Mesenchymal stem cell (in vitro differentiated cells and primary cell): ENCODE measurements at regions not wholly inside any gene's neighbourhood (a gene's known extent, or its start where the extent isn't known, plus 50 kb on each side); places are given as distances from the start of the nearest gene placed in this dataset.

Experiments
- DNase-seq: peaks from one replicate; pipeline ENCODE4 v3.0.0-alpha.2; 2013
- H2AFZ ChIP-seq: one replicate; pipeline ENCODE4 v1.6.1; 2013; ENCODE audit warnings: low read depth, mild to moderate bottlenecking, control low read depth, inconsistent platforms, low read length, moderate library complexity
- H2AK5ac ChIP-seq: 2 replicates; pipeline ENCODE4 v1.6.1; 2013; ENCODE audit warnings: low read length, moderate library complexity, mild to moderate bottlenecking, inconsistent platforms; ENCODE audit not compliant: severe bottlenecking
- H2BK120ac ChIP-seq: one replicate; pipeline ENCODE4 v1.6.1; 2013; ENCODE audit warnings: low read depth, mild to moderate bottlenecking, inconsistent platforms, low read length, moderate library complexity
- H2BK12ac ChIP-seq, 2 experiments: one replicate each; pipeline ENCODE4 v1.6.1; 2013; ENCODE audit warnings: inconsistent platforms in 2 of 2, low read length in 2 of 2, mild to moderate bottlenecking in 2 of 2, moderate library complexity in 2 of 2, control low read depth in 1 of 2
- H2BK15ac ChIP-seq: one replicate; pipeline ENCODE4 v1.6.1; 2013; ENCODE audit warnings: mild to moderate bottlenecking, low read depth, inconsistent platforms; ENCODE audit not compliant: poor library complexity, severe bottlenecking
- H2BK5ac ChIP-seq: 2 replicates; pipeline ENCODE4 v1.6.1; 2013; ENCODE audit warnings: low read depth, mild to moderate bottlenecking, low read length, control low read depth, inconsistent platforms; ENCODE audit not compliant: poor library complexity, severe bottlenecking
- H3K14ac ChIP-seq, 2 experiments: one replicate each; pipeline ENCODE4 v1.6.1; 2013; ENCODE audit warnings: inconsistent platforms in 2 of 2, low read length in 2 of 2, control low read depth in 1 of 2, mild to moderate bottlenecking in 1 of 2, moderate library complexity in 1 of 2
- H3K18ac ChIP-seq, 2 experiments: one replicate each; pipeline ENCODE4 v1.6.1; 2013; ENCODE audit warnings: inconsistent platforms in 2 of 2, low read length in 2 of 2, control low read depth in 1 of 2, low read depth in 1 of 2, mild to moderate bottlenecking in 1 of 2
- H3K23ac ChIP-seq, 2 experiments: one replicate each; pipeline ENCODE4 v1.6.1; 2013; ENCODE audit warnings: inconsistent platforms in 2 of 2, low read length in 2 of 2, mild to moderate bottlenecking in 2 of 2, moderate library complexity in 2 of 2, control low read depth in 1 of 2
- H3K27ac ChIP-seq: 2 replicates; pipeline ENCODE4 v1.5.1; 2013; ENCODE audit warnings: mild to moderate bottlenecking, moderate library complexity, low read length, control low read depth, inconsistent platforms; ENCODE audit not compliant: poor library complexity, severe bottlenecking
- H3K27me3 ChIP-seq, 2 experiments: 2 replicates each; pipeline versions ENCODE4 v1.6.1 to v1.7.0; 2013; ENCODE audit warnings: low read length in 2 of 2, mild to moderate bottlenecking in 2 of 2, moderate library complexity in 2 of 2, control low read depth in 1 of 2, inconsistent platforms in 1 of 2; ENCODE audit not compliant: control insufficient read depth in 1 of 2, insufficient read depth in 1 of 2
- H3K36me3 ChIP-seq, 2 experiments: 2 replicates each; pipeline versions ENCODE4 v1.6.1 to v1.7.0; 2013; ENCODE audit warnings: low read length in 2 of 2, control low read depth in 1 of 2, inconsistent platforms in 1 of 2, low read depth in 1 of 2, mild to moderate bottlenecking in 1 of 2; ENCODE audit not compliant: insufficient read depth in 2 of 2, control insufficient read depth in 1 of 2
- H3K4ac ChIP-seq, 2 experiments: one replicate each; pipeline ENCODE4 v1.6.1; 2013; ENCODE audit warnings: inconsistent platforms in 2 of 2, low read length in 2 of 2, mild to moderate bottlenecking in 2 of 2, moderate library complexity in 2 of 2, control low read depth in 1 of 2, low read depth in 1 of 2
- H3K4me1 ChIP-seq: 2 replicates; pipeline ENCODE4 v1.6.1; 2013; ENCODE audit warnings: low read depth, low read length, control low read depth; ENCODE audit not compliant: control insufficient read depth, insufficient read depth
- H3K4me2 ChIP-seq: 2 replicates; pipeline ENCODE4 v1.6.1; 2013; ENCODE audit warnings: low read length, mild to moderate bottlenecking, inconsistent platforms; ENCODE audit not compliant: poor library complexity, severe bottlenecking
- H3K4me3 ChIP-seq, 2 experiments: 2 replicates each; pipeline versions ENCODE4 v1.5.1 to v1.7.0; 2013; ENCODE audit warnings: low read length in 2 of 2, mild to moderate bottlenecking in 2 of 2, control low read depth in 1 of 2, low read depth in 1 of 2; ENCODE audit not compliant: insufficient read depth in 1 of 2
- H3K79me1 ChIP-seq: replicated peaks from 2 replicates; pipeline ENCODE4 v1.6.1; 2013; ENCODE audit warnings: mild to moderate bottlenecking, control low read depth, low read length, inconsistent platforms; ENCODE audit not compliant: poor library complexity, severe bottlenecking
- H3K9ac ChIP-seq: 2 replicates; pipeline ENCODE4 v1.7.0; 2013; ENCODE audit warnings: mild to moderate bottlenecking, low read length, moderate library complexity
- H3K9me3 ChIP-seq: 2 replicates; pipeline ENCODE4 v1.7.0; 2013; ENCODE audit warnings: mild to moderate bottlenecking, low read length; ENCODE audit not compliant: control insufficient read depth
- H4K8ac ChIP-seq: one replicate; pipeline ENCODE4 v1.6.1; 2013; ENCODE audit warnings: inconsistent platforms, mild to moderate bottlenecking, low read length, moderate library complexity
- H4K91ac ChIP-seq: one replicate; pipeline ENCODE4 v1.6.1; 2013; ENCODE audit warnings: mild to moderate bottlenecking, low read length, inconsistent platforms
- WGBS: methylation state at CpG from one replicate; pipeline ENCODE4 v1.1.7; 2013; ENCODE audit warnings: mixed read lengths; 5-methylcytosine and 5-hydroxymethylcytosine counted together

DNA sequence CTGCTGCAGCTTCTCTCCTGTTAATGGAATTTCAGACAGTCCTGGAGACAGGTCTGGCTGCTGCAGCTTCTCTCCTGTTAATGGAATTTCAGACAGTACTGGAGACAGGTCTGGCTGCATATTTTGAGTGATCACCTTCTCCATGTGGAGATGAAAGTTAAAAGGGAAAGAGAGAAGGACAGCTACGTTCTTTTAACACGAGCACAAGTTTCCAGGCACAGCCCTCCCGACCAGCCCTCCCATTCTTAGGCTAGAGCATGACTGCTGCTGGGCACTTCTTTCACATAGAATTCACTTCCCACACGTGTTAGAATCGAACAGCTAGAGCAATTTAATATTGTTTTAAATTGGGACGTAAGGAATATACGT is 133.3 kb upstream of the DMRT1 start:
- Histone ChIP-seq H3K18ac (no peak overlapping the region), H4K91ac (no peak overlapping the region), H2BK15ac (no peak overlapping the region), H3K4me2 (peak overlapping the region; percentile 51), H3K36me3 (peaks cover 24 to 30% of the 10 kb centered on the region in 2 experiments), H3K14ac (no peak overlapping the region), H3K9me3 (no peaks in the 10 kb centered on the region), H4K8ac (no peak overlapping the region), H2BK120ac (no peak overlapping the region), H3K27ac (peak overlapping the region; percentile 71), H2AFZ (no peak overlapping the region), H3K9ac (peak overlapping the region; percentile 80), H3K23ac (no peak overlapping the region), H3K79me1 (peaks cover 22% of the 10 kb centered on the region), H2BK12ac (no peak overlapping the region), H2BK5ac (no peak overlapping the region), H3K4ac (no peak overlapping the region), H3K4me3 (peak overlapping the region in 1 of 2 experiments; percentile 67), H2AK5ac (no peak overlapping the region), H3K4me1 (peaks cover 2% of the 10 kb centered on the region), H3K27me3 (no peaks in the 10 kb centered on the region)
- 29% methylated on average over 4 of the region's 7 CpGs for WGBS
- DNase-seq = peak; percentile 45

DNA sequence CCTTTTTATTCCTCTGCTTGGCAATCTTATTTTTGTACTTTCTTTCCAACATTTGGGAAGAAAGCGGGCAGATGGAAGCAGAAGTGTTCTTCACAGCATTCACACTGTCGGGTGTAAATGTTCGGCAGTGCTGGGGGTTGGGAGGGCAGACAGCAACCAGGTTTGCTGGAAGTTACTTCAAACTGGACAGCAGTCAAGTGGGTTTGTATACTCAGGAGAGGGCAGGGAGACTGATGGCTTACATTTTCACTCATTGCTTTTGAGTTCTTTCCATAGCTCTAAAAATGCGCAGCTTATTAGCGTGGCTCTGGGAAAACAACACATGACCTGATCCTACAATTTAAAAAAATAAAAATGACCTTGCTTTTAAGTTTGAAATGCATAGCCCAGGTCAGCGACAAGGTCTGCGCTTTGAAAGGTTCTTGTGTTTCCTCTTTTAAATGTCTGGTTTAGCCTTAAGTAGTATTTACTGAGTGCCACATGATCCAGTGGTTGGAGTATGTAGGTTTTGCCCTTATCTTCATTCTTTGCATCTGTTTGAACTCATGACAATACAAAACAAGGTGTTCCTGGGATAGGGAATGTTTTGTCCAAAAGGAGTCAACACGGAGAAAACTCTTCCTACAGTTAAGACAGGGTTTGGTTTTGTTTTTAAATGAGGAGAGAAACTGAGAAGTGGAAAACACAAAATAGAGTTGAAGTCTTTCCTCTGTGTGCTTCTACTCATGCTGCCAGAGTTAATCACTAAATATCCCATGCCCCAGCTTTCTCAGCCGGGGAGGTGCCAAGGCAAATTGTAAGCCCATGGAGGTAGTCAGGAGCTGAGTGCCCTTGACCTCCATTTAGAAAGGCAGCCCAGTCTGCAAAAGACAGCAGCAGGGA is 132.7 kb upstream of the DMRT1 start:
- H2AFZ ChIP-seq = no peak overlapping the region
- H3K9me3 ChIP-seq = no peaks in the 10 kb centered on the region
- H3K18ac ChIP-seq = no peak overlapping the region
- H2BK120ac ChIP-seq = no peak overlapping the region
- H2BK5ac ChIP-seq = no peak overlapping the region
- peak; percentile 40 for DNase-seq
- H2BK12ac ChIP-seq = no peak overlapping the region
- H3K79me1 ChIP-seq = peaks cover 24% of the 10 kb centered on the region
- H3K4me2 ChIP-seq = peak overlapping the region; percentile 51
- peak overlapping the region in 1 of 2 experiments; percentile 67 for H3K4me3 ChIP-seq
- H2BK15ac ChIP-seq = no peak overlapping the region
- peaks cover 25 to 36% of the 10 kb centered on the region in 2 experiments for H3K36me3 ChIP-seq
- H4K91ac ChIP-seq = no peak overlapping the region
- peak overlapping the region in 1 of 2 experiments; percentile 2 for H3K14ac ChIP-seq
- H3K4me1 ChIP-seq = peaks cover 2% of the 10 kb centered on the region
- H4K8ac ChIP-seq = no peak overlapping the region
- 68% methylated on average over 9 of the region's 9 CpGs for WGBS
- peak overlapping the region; percentile 80 for H3K9ac ChIP-seq
- H2AK5ac ChIP-seq = no peak overlapping the region
- H3K4ac ChIP-seq = peak overlapping the region in 1 of 2 experiments; percentile 57
- no peak overlapping the region for H3K23ac ChIP-seq
- no peaks in the 10 kb centered on the region for H3K27me3 ChIP-seq
- H3K27ac ChIP-seq = peak overlapping the region; percentile 71

DNA sequence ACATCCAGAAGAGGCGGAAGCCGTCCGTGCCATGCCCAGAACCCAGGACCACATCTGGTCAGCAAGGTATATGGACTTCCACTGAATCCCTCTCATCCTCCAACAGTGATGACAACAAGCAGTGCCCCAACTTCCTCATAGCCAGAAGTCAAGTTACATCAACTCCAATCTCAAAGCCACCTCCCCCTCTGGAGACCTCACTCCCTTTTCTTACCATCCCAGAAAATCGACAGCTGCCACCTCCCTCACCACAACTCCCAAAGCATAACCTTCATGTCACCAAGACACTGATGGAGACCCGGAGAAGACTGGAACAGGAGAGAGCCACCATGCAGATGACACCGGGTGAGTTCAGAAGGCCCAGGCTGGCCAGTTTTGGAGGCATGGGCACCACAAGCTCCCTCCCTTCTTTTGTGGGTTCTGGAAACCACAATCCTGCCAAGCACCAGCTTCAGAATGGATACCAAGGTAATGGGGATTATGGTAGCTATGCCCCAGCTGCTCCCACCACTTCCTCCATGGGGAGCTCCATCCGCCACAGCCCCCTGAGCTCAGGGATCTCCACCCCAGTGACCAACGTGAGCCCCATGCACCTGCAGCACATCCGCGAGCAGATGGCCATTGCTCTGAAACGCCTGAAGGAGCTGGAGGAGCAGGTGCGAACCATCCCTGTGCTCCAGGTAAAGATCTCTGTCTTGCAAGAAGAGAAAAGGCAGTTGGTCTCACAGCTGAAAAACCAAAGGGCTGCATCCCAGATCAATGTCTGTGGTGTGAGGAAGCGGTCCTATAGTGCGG is 130.3 kb upstream of the DMRT1 start:
- Histone ChIP-seq H3K79me1 (peaks cover 28% of the 10 kb centered on the region), H3K23ac (no peak overlapping the region), H3K27me3 (no peaks in the 10 kb centered on the region), H4K8ac (no peak overlapping the region), H3K14ac (no peak overlapping the region), H2AK5ac (no peak overlapping the region), H3K9ac (no peak overlapping the region), H3K9me3 (no peaks in the 10 kb centered on the region), H3K4me2 (no peak overlapping the region), H2BK12ac (no peak overlapping the region), H2BK120ac (no peak overlapping the region), H2BK5ac (no peak overlapping the region), H2AFZ (no peak overlapping the region), H3K18ac (no peak overlapping the region), H3K36me3 (peaks cover 25 to 42% of the 10 kb centered on the region in 2 experiments), H3K4me3 (no peak overlapping the region), H3K4ac (no peak overlapping the region), H3K4me1 (peaks cover 3% of the 10 kb centered on the region), H4K91ac (no peak overlapping the region), H2BK15ac (no peak overlapping the region), H3K27ac (no peak overlapping the region)
- 98% methylated on average over 14 of the region's 14 CpGs for WGBS
- no peak for DNase-seq
